OCI-LY3 (cell line): ENCODE measurements at regions not wholly inside any gene's neighbourhood (a gene's known extent, or its start where the extent isn't known, plus 50 kb on each side); places are given as distances from the start of the nearest gene placed in this dataset.
"Not testable (repeated sequence)": the region's sequence is repeated elsewhere in the genome, so short reads cannot be mapped to it uniquely, and the experiment has no call there.

Source experiments
- H2AFZ ChIP-seq: fragments of 200-600, 300-600 bp; shearing (Covaris generic); 2 replicates; pipeline ENCODE4 v1.6.0; 2014; ENCODE audit warnings: antibody characterized with exemption, low read depth, low read length
- H3K27ac ChIP-seq: fragments of 200-600, 300-600 bp; sonication (generic); 2 replicates; pipeline ENCODE4 v1.5.1; 2014; ENCODE audit warnings: mild to moderate bottlenecking, low read length, moderate library complexity, mixed read lengths
- H3K27me3 ChIP-seq: fragments of 200-600, 300-600 bp; sonication (generic); 2 replicates; pipeline ENCODE4 v1.6.1; 2014; ENCODE audit warnings: low read depth, low read length, mixed read lengths
- H3K36me3 ChIP-seq: fragments of 200-600, 300-600 bp; sonication (generic); replicated peaks from 2 replicates; pipeline ENCODE3; 2014; ENCODE audit warnings: low read depth, low read length, mixed read lengths
- H3K4me1 ChIP-seq: fragments of 300-600, 200-600 bp; sonication (generic); 2 replicates; pipeline ENCODE4 v1.6.1; 2014; ENCODE audit warnings: low read length, mixed read lengths
- H3K4me2 ChIP-seq: fragments of 200-600, 300-600 bp; sonication (generic); 2 replicates; pipeline ENCODE4 v1.6.1; 2014; ENCODE audit warnings: low read length, mixed read lengths
- H3K4me3 ChIP-seq: fragments of 300-600, 200-600 bp; sonication (generic); 2 replicates; pipeline ENCODE4 v1.5.1; 2014; ENCODE audit warnings: antibody characterized with exemption, mild to moderate bottlenecking, low read length, moderate library complexity
- H3K79me2 ChIP-seq: fragments of 300-600, 200-600 bp; shearing (Covaris generic); 2 replicates; pipeline ENCODE4 v1.6.1; 2014; ENCODE audit warnings: mild to moderate bottlenecking, low read length, mixed read lengths
- H3K9ac ChIP-seq: fragments of 300-600, 200-600 bp; shearing (Covaris generic); 2 replicates; pipeline ENCODE4 v1.6.0; 2014; ENCODE audit warnings: mild to moderate bottlenecking, low read length, moderate library complexity
- H3K9me3 ChIP-seq: fragments of 200-600, 300-600 bp; shearing (Covaris generic); 2 replicates; pipeline ENCODE4 v1.6.1; 2014; ENCODE audit warnings: low read length, mixed read lengths; ENCODE audit not compliant: insufficient read depth
- H4K20me1 ChIP-seq: fragments of 200-600, 300-600 bp; sonication (generic); 2 replicates; pipeline ENCODE4 v1.6.1; 2016; ENCODE audit warnings: low read length, mixed read lengths; ENCODE audit not compliant: insufficient read depth
- EZH2phosphoT487 ChIP-seq: fragments of 200-600 bp; shearing (Covaris generic); IDR thresholded peaks from 2 replicates; pipeline ENCODE4 v1.6.1; 2018; ENCODE audit warnings: antibody characterized with exemption, mixed run types, low read depth
- TF ChIP-seq, protein P1 (sequence below): fragments of 200-600, 300-600 bp; sonication (generic); IDR thresholded peaks from 2 replicates; pipeline ENCODE4 v1.5.1; 2014; ENCODE audit warnings: antibody characterized with exemption, low read length, low read depth

DNA sequence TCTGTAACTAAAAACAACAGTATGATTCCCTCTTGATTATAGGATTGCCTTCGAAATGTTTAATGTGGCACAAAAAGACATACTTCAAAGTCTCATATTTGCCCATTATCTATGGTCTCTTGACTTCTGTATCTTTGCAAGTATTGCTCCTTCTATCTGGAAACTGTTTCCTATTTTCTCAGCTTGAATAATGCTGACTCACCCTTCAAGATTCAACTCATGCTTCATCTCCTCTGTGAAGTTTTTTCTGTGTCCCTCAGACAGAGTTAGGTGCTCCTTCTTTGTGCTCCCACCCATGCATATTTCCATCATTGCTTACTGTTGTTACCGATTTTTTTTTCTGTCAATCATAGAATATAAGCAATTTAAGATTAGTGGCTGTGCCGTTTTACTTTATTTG, 192.8 kb upstream of the ROBO1 start:
- no peak overlapping the region for H3K4me2 ChIP-seq
- TF ChIP-seq, protein P1, sequence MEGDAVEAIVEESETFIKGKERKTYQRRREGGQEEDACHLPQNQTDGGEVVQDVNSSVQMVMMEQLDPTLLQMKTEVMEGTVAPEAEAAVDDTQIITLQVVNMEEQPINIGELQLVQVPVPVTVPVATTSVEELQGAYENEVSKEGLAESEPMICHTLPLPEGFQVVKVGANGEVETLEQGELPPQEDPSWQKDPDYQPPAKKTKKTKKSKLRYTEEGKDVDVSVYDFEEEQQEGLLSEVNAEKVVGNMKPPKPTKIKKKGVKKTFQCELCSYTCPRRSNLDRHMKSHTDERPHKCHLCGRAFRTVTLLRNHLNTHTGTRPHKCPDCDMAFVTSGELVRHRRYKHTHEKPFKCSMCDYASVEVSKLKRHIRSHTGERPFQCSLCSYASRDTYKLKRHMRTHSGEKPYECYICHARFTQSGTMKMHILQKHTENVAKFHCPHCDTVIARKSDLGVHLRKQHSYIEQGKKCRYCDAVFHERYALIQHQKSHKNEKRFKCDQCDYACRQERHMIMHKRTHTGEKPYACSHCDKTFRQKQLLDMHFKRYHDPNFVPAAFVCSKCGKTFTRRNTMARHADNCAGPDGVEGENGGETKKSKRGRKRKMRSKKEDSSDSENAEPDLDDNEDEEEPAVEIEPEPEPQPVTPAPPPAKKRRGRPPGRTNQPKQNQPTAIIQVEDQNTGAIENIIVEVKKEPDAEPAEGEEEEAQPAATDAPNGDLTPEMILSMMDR = no peak
- no peak for TF ChIP-seq EZH2phosphoT487
- H3K36me3 ChIP-seq = no peaks in the 10 kb centered on the region
- H4K20me1 ChIP-seq = no peaks in the 10 kb centered on the region
- H3K9ac ChIP-seq = no peak overlapping the region
- no peak overlapping the region for H2AFZ ChIP-seq
- peaks cover 5% of the 10 kb centered on the region for H3K9me3 ChIP-seq
- no peak overlapping the region for H3K27ac ChIP-seq
- H3K79me2 ChIP-seq = no peaks in the 10 kb centered on the region
- H3K4me1 ChIP-seq = peaks cover under 1% of the 10 kb centered on the region; the same call in 1 of the 2 replicates
- H3K27me3 ChIP-seq = no peaks in the 10 kb centered on the region
- no peak overlapping the region for H3K4me3 ChIP-seq

DNA sequence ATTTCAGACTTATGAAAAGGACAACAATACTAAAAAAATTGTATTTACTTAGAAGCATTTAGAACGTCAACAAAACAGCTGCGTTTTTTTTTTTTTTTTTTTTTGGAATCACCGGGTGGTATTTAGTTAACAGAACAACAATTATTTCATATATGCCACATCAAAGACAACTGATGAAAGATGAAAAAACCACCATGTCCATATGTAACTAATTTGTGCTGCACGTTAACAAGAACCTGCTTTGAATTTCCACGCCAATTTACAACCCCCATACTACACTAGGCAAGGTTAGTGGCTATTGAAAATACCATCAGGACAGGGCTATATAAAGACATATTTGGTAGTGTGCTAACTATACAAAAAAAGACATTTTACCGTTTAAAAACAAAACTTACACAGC, 189.3 kb upstream of the ROBO1 start:
- no peaks in the 10 kb centered on the region for H3K79me2 ChIP-seq
- no peaks in the 10 kb centered on the region for H4K20me1 ChIP-seq
- H3K4me2 ChIP-seq = no peak overlapping the region
- TF ChIP-seq, protein P1 = no peak
- TF ChIP-seq EZH2phosphoT487 = no peak
- no peaks in the 10 kb centered on the region for H3K27me3 ChIP-seq
- peaks cover 24% of the 10 kb centered on the region for H3K4me1 ChIP-seq
- no peak overlapping the region for H3K9ac ChIP-seq
- H3K27ac ChIP-seq = no peak overlapping the region
- H2AFZ ChIP-seq = no peak overlapping the region
- no peaks in the 10 kb centered on the region for H3K9me3 ChIP-seq
- no peak overlapping the region for H3K4me3 ChIP-seq
- H3K36me3 ChIP-seq = no peaks in the 10 kb centered on the region

DNA sequence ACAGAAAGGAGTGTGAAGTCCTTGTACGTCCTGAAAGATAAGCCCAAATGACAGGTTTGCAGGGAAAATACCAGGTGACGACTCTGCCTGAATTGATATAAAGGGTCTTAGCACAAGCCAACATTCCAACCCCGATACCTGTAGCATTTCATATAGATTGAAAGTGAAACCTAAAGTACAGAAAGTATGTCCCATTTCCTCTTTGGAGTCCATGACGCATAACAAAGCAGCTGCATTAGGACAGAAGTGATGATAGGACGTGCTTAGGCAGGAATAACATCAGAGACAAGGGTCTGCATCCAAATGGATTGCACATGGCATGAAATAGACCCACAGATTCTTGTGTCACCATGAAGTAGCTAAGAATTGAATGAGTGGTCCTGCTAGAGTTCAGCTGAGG, 187.0 kb upstream of the ROBO1 start:
- Histone ChIP-seq H3K27ac (0 out of 2 replicates have a peak overlapping the region, but pooled peaks have one; percentile 3), H3K4me1 (peaks cover 24% of the 10 kb centered on the region), H2AFZ (0 out of 2 replicates have a peak overlapping the region, but pooled peaks have one; percentile 1), H3K4me2 (peak overlapping the region; percentile 64), H3K27me3 (no peaks in the 10 kb centered on the region), H3K9me3 (no peaks in the 10 kb centered on the region), H3K4me3 (peak overlapping the region; percentile 58), H3K9ac (no peak overlapping the region; the same call in 1 of the 2 replicates), H4K20me1 (no peaks in the 10 kb centered on the region), H3K36me3 (no peaks in the 10 kb centered on the region), H3K79me2 (no peaks in the 10 kb centered on the region)
- no peak for TF ChIP-seq EZH2phosphoT487
- TF ChIP-seq, protein P1 = no peak

DNA sequence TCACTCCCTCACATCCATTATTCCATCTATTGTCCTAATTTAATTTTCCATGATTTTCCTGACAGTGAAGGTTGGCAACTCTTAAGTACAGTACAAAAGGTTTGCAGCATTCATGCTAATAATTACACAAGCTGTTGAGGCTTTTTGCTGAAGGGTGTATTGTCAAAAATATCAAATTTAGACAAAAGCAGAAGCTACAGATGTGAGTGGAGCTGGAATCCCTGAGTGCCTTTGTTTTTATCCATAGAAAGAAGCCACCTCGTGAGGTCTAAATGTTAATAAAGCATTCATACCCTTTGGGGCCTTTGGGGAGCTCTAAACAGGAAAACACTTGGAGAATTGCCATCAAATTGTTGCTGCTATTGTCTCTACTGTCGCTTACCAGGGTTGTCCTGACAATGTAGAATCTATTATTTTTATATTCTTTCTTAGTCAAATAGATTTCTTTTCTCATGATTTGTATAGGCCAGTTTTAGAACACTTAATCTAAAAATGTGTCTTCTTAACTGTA, 185.8 kb upstream of the ROBO1 start:
- Histone ChIP-seq H3K4me3 (no peak overlapping the region), H3K27me3 (no peaks in the 10 kb centered on the region), H3K27ac (no peak overlapping the region), H3K9me3 (no peaks in the 10 kb centered on the region), H4K20me1 (no peaks in the 10 kb centered on the region), H3K4me2 (no peak overlapping the region), H3K9ac (no peak overlapping the region), H3K79me2 (no peaks in the 10 kb centered on the region), H3K4me1 (peaks cover 26% of the 10 kb centered on the region), H2AFZ (no peak overlapping the region), H3K36me3 (no peaks in the 10 kb centered on the region)
- TF ChIP-seq EZH2phosphoT487 = no peak
- TF ChIP-seq, protein P1 = no peak

DNA sequence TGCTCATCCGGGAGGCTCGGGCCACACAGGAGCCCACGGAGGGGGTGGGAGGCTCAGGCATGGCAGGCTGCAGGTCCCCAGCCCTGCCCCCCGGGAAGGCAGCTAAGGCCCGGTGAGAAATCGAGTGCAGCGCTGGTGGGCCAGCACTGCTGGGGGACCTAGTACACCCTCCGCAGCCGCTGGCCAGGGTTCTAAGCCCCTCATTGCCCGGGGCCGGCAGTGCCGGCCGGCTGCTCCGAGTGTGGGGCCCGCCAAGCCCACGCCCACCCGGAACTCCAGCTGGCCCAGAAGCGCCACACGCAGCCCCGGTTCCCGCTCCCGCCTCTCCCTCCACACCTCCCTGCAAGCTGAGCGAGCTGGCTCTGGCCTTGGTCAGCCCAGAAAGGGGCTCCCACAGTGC, 183.6 kb upstream of the ROBO1 start:
- H3K4me3 ChIP-seq, H3K9ac ChIP-seq, H3K4me2 ChIP-seq, H3K27me3 ChIP-seq, H3K9me3 ChIP-seq, H4K20me1 ChIP-seq, H3K36me3 ChIP-seq, H3K27ac ChIP-seq, H3K79me2 ChIP-seq, H2AFZ ChIP-seq: not testable (repeated sequence)
- peaks cover 40% of the 10 kb centered on the region for H3K4me1 ChIP-seq
